Activated CD4-positive, alpha-beta T cell treated with anti-CD3 and anti-CD28 coated beads, Interleukin-10, Interleukin-2, amounts not matched to agents 100 ng/mL and 50 ng/mL, durations not matched to agents 16 hours and 8 hours (primary cell): ENCODE measurements at regions not wholly inside any gene's neighbourhood (a gene's known extent, or its start where the extent isn't known, plus 50 kb on each side); places are given as distances from the start of the nearest gene placed in this dataset.

Source experiments
- DNase-seq: peaks from one replicate; pipeline ENCODE4 v3.0.0-alpha.2; 2020

DNA sequence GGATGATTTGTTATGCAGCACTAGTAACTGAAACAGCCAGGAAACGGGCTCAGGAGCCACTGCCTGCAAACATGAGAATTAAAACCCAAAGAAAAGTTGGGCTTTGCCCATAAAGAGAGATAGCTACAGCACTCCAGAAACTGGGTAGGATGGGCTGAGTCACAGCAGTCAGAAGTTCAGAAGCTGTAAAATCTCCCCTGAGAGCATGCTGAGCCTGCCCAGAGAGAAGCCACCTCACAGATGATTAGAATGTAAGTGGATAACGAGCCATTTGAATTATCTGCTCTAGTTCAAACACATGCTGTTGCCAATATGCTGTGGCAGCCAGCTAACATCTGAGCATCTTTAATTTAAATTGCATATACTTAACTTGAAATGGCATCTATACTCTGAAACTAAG is 388.1 kb upstream of the ACVR2A start:
- DNase-seq = no peak

DNA sequence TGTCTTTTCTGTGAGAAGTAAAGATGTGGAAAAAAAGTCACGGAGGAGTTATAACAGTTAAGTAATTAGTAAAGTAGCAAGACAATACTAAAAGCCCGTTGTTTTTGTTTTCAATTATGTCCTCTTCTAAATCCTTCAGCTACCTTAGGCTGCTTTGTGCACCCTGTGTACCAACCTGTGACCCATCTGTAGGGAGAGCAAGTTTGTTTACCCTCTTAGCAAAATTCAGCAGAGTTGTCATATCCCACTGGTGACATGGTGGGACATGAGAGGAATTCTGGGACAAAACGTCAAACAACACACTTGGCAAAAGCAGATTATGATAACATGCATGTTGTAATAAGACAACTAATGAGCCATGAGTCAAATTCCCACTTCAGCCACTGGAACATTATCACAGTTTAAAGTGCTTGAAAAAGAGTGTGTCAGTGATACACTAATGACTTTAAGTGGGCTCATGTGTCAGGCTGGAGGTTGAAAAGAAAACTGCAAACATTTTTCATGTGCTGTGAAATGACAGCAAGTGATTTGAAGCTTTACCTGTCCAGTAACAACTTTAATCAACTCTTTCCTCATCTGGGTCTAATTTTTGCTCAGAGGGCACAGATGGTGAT is 392.8 kb upstream of the ACVR2A start:
- DNase-seq = no peak

DNA sequence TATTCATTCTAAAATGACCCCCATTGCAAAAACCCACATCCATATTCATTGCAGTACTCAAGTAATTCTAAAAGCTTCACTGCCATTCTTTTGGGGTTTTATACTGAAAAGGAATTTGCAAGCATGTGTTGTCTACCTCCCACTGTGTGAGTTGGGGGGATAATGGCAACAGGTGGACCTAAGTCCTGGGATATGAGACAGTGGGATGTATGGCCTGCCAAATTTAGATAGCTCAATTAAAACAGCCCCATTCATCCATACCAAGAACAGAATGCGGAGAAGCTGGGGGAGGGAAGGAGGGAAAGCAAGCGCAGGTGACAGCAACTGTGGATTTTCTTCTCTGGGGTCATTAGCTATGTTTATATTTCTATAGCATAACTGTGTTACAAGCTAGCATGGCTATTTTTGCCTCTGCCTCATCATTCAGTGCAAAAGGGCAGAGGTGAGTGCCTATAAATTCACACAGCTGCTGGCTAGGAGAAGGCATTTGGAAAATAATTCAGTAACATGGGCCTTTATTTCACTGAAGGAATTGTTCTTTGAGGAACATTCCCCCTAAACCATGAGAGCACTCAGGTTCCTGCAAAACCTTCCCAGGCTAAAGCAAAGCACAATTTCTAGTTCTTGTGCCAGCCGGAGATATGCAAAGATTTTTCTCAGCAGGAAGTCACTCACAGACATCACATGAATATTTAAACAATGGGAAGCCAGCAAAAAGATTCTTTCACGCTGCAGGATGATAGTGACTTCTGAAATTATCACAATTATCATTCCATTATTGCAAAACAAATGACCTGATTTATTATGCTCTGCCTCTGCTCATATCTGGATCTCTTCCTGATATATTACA is 393.9 kb upstream of the ACVR2A start:
- no peak for DNase-seq

DNA sequence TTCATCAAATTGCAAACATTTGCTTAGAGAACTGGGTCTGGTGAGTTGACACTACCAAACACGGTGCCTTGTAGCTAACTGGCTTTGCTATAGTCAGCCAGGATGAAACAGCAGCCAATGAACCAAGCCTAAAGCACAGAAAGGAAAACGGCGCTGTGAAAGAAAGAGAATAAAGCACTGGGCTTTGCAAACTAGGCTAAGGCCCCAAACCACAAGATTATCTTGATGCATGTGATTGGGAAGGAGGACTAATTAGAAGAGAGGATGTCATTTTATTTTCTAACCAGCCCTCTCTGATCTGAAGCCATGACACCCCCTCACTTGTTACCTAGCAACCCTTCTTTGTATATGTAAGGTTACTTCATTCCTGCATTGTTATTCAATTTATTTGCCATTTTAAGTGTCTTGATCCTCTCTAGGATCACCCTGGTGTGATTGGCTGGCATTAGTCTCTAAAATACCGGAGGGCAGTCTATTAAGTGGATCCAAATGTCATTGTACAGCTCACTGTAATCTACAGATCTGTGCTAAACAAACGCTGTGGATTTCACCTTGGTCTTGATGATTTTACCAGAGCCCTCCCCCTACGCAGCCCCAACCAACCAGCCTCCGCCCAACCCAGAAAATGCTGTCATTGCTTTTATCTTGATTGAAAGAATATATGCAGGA is 395.4 kb upstream of the ACVR2A start:
- DNase-seq = peak; percentile 3

DNA sequence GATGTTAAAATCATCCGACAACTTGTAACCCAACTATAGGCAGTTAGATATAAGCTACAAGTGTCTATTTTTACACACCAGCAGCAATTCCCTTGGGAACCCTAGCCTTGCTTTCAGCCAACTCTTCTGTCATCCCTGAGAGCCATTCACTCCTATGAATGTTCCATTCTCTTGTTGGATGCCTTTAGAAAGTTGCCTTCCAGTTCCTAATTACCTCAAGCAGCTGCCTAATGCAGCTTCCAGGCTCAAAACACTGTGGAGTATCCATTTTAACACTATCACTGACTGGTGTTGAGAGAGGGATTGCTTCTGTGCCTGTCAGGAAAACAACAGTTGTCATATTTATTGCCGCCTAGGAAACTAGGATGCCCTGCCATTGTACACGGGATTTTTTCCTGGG is 402.0 kb upstream of the ACVR2A start:
- no peak for DNase-seq

DNA sequence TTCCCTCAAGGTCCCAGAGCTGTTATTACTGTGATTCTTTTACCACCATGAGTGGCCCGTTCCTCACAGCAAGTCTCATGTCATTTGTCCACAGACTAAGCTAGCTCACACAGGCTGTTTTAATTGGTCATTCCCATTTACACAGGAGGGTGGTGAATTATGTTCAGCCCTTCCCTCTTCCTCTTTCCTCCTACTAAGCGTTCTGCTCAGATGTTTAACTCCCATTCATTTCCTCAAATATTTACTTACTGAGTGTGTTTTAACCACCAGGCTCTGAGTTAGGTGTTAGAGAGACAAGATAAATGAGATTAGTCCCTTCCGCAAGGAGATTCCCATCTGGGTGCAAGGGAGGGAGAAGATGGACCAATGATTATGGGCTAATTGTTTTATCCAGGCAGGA is 403.6 kb upstream of the ACVR2A start:
- no peak for DNase-seq

DNA sequence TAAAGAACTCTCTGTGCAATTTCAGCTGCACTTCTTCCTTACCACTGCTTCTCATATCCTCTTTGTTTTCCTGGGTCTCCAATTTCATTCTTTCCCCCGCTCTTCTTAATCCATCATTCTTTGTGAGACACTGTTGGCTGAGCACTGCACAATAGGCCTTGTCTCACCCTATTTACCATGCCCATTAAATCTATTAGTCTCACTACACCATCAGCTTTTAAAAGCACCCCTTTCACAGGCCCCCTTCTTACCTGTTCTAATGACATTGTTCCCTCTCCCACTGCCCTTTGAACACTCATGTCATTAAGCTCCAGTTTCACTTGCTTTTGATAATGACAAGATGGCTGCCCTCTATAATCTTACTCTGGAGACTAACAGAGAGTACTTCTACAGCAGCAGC is 404.1 kb upstream of the ACVR2A start:
- DNase-seq = no peak

DNA sequence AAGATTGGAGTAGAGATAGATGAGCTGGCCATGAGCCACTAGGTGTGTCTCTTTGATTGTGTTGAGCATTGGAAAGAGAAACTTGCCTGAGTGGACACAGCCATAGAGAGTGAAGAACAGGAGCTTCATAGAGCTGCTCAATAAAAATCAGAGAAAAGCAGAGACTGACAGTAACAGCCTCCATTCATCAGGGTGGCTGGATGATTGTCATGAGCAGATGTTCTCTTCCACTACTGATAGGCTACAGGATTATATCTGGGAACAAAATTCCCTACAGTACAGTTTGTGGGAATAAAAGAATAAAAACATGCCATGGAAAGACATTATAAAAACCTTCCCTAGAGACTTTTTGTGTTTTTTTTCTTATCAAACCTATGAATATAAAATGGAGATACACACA is 404.8 kb upstream of the ACVR2A start:
- no peak for DNase-seq

DNA sequence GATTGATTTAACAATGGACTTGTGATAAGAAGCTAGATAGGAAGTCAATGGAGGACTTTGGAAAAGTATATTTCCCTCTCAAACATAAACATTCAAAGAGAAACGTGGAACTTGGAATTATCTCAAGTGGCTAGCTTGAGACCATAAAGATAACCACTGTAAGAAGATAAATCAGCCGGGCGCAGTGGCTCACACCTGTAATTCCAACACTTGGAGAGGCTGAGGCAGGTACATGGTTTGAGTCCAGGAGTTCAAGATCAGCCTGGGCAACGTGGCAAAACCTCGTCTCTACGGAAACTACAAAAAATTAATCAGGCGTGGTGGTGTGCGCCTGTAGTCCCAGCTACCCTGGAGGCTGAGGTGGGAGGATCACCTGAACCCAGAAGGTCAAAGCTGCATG is 405.9 kb upstream of the ACVR2A start:
- DNase-seq = no peak

DNA sequence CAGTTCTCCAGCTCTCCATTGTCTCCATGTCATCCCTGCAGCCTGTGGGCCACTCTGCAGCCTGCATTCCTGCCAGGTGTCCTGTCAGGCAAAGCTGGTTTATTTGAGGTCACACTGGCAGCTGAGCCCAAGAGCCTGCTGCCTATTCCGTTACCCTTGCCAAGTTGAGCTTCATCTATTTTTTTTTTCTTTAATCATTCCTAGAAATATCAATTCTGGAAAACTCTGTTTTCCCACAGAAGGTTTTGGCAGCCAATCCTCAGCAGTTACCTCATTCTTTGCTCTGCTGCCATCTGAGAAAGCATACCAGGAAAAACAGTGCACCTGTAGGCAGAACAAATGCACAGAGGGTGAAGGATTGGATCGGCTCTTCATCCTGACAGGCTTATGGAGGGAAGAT is 411.0 kb upstream of the ACVR2A start:
- DNase-seq = no peak

DNA sequence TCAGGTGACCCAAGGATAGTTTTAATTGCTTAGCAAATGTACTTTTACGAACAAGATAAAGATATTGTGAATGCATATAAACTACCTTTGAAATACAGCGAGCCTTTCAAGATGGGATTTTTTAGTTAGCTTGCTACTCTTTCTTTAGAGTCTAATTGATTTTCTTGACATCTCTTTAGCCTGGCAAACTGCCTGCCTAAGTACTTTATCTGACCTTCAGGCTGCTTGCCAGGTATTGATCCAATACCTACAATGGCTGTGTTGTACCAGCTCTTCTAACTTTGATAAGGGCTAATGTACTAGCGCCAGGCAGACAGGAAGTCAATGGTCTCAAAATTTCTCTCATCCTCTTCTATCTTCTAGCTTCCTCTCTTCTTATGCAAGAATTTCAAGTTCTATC is 414.4 kb upstream of the ACVR2A start:
- no peak for DNase-seq

DNA sequence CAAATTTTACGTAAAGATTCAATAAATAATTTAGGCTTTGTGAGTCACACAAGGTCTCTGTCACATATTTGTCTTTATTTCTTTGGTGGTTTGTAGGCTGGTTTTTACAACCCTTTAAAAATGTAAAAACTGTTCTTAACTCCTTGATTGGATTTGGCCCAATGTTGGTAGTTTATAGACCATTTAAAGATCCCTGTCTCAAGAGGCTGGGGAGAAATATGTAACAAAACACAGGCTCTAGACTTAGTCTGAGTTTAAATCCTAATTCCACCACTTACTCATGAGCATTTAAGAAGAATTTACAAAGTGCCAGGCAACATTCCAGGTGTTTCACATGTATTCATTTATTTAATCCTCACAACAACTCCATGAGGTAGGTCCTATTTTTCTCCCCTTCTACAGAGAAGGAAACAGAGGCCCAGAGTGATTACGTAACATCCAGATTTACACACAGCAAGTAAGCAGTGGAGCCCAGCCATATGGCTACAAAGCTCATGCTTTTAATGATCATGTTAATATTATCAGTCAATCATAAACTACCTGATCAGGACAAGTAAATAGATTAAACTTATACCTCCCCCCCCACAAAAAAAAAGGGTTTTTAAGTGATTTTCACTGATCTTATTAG is 416.6 kb upstream of the ACVR2A start:
- DNase-seq = no peak

DNA sequence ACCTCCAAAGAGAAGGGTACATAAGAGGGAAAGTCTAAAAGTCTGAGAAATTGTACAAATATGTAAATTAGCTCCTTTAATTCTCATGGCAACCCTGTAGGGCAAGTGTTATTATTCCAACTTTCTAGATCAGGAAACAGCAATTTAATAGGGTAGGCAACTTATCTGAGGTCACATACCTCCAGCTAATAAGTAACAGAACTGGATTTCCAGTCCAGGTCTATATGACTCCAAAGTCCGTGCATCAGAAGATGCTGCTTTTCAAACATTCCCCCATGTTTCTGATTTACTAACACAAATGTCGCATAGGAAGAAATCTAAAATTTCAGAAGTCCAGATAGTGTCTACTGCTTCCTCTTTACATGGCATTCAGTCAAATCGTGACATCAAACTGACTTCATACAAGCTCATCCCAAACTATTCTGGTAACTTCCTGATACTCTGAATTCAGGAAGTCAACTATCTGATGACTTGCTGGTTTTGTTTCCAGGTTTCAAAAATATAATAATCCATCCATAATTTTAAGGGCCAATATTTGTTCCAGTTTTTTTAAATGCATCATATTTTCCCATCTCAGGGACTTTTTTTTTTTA is 419.3 kb upstream of the ACVR2A start:
- no peak for DNase-seq

DNA sequence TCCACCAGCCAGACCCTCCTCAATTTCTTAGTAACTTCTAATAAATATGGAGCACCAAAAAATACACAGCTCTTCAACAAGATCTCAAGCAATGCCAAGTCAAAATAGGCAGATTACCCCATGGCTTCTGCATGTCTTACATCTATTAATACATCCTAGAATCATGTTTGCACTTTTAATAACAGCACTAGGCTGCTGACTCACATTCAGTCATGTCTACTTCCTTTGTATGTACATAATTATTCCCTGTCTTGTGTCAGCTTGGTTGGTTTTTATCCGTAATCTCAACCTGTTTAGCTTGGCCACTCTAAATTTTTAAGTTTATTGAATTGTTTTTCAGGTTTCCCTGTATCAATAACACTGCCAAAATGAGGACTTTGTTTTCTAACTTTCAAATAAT is 420.1 kb upstream of the ACVR2A start:
- DNase-seq = no peak

DNA sequence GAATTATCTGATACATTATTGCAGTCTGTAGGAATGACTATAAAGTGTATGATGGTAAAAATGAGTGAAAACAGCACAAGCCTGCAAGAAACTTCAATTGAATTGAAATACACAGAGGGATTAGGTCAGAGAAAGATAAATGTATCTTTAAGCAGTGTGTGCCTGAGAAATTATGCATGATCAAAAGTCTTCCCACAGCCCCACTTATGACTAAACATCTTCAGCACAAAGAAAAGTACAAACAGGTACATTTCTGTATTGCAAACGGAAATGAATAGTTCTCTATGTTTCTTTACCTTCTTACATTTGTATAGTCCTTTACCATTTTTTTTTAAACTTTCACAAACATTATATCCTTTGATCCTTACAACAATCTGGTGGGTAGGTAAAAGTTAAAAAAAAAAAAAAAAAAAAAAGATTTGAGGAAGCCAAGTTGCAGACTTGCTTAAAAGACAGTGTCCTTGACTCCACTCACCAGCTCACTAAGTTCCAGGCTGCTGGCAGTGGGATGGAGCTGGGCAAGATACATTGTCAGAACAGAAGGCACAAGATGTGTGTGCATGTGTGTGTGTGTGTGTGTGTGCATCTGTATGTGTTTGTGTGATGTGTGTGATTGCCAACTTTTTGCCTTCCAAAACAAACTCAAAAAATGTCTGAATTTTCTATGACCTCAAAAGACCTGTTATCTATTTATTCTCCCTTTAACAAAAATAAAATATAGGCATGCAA is 423.7 kb upstream of the ACVR2A start:
- DNase-seq = no peak

DNA sequence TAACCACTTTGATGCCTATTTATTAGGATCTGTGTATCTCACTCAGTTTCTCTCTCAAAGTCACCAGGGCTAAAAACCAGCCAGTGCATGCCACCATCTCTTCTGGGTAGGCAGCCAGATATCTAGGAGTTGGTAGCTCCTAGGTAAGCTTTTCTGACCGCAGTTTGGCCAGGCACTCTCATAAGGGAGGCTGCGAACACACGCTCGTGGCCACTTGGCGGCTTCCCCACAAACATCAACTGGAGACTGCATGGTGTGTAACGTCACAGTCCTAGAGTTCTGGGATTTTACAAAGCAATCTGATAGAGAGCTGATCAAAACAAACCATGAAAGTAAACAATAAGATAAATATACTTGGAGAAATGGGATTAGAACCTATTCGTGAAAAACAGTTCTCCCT is 424.3 kb upstream of the ACVR2A start:
- DNase-seq = no peak

DNA sequence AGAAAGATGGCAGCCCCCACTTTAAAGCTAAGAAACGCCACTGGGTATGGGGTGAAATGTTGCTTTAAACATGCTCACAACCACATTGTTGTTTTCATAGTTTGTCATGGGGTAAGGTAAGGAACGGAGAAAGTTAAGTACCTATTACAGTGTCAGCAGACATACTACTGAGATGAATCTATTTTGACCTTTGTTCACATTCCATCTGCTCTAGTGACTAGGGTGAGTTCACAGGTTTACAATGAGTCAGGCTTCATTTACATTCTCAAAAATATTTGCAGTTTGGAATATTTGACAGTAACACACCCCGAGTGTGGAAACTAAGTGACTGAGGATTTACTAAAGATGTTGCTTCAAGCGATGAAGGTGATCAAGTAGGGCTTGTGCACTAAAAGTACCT is 428.7 kb upstream of the ACVR2A start:
- DNase-seq = no peak

DNA sequence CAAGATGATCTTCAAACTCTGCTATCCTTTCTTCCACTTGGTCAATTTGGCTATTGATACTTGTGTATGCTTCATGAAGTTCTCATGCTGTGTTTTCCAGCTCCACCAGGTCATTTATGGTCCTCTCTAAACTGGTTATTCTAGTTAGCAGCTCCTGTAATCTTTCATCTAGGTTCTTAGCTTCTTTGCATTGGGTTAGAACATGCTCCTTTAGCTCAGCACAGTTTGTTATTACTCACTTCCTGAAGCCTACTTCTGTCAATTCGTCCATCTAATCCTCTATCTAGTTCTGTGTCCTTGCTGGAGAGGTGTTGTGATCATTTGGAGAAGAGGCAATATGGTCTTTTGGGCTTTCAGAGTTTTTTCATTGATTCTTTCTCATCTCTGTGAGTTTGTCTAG is 430.2 kb upstream of the ACVR2A start:
- DNase-seq = peak; percentile 4

DNA sequence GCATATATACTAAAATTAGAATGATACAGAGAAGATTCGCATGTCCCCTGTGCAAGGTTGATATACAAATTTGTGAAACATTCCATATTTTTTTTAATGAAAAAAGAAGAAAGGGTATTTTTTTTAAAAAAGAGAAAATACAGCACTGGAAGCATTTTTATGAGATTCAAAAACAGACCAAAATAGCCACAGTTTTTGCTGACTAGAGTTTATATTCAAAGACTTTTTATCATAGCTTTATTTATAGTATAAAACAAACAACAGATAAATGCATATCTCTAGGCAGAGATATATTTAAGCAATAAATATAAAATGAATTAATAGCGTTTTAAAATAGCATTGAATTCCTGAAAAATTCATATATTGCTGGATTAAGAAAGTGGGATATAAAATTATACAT is 436.5 kb upstream of the ACVR2A start:
- DNase-seq = no peak

DNA sequence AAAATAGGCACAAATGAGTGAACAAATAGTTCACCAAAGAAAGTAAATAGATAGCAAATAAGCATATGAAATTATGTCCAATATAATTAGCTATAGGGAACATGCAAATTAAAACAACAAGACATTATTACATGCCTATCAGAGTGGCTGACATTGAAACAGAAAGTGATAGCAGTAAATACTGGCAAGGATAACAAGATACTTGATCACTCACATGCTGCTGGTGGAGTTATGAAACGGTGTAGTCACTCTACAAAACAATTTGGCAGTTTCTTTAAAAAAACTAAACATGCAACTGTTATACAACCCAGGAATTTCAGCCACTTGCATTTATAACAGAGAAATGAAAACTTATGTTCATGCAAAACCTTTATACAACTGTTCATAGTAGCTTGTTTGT is 439.2 kb upstream of the ACVR2A start:
- no peak for DNase-seq

DNA sequence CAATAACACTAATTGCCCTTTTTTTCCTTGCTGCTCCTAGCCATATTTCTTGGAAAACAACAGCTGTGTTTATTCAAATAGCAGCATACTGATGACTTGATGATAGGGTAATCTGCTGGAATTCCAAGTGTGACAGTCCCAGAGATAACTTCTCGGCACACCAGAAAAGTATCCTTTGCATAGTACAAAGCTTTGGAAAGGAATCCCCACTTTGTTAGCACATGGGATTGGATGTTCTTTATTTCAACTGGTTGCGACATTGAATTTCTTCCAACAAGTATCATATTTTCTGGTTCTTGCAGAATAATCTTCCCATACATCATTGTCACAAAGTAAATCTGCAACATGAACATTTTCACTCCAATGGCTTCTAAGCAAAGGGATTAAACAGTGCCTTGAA is 445.8 kb upstream of the ACVR2A start:
- no peak for DNase-seq

DNA sequence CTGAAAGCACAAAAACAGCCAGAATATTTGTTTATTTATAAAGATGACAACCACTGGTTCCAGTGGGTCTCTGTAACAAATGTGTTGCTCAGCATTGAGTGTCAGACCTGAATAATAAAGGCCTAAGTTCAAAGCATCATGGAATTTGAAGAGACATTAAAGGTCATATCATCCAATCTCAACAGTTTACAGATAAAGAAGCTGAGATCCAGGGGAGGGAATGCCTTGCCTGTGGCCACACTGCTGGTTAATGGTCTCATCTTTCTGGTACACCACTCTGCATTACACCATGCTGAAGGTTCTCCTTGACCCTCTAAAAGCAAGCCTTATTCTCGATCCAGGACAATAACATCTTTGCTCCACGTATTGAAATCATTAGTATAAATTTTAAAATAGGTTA is 446.5 kb upstream of the ACVR2A start:
- no peak for DNase-seq

DNA sequence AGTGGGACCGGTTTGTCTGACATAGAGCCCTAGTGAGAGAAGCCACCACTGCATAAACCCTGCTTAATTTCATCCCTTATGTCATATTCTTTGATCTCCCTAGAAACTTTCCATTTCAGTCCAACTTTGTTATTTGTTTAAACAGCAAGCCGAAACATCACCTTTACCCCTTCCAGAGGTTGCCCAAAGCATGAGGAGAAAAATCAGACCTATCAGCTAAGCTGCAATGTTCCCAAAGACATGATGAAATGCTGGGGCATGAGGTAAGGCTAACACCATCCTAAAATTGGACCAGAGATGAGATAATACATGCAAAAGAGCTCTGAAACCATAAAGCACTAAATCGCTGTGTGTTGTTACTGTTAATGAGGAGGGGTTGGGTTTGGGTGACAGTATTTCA is 447.9 kb upstream of the ACVR2A start:
- no peak for DNase-seq
